Gastrocnemius medialis (tissue), 4 donors: ENCODE measurements at regions not wholly inside any gene's neighbourhood (a gene's known extent, or its start where the extent isn't known, plus 50 kb on each side); places are given as distances from the start of the nearest gene placed in this dataset.

Experiments used
- POLR2A ChIP-seq, 2 donors: fragments of 450-650 bp; IDR thresholded peaks; one replicate each; pipeline ENCODE4 v1.6.1; 2017; ENCODE audit warnings: antibody characterized with exemption in 2 of 2, mild to moderate bottlenecking in 2 of 2, moderate library complexity in 2 of 2
- TF ChIP-seq, protein P1 (sequence below), 5 experiments: fragments of 450-650 bp in 3 of 5; fragments of 200-600 bp in 2 of 5; sonication (generic) in 2 of 5; IDR thresholded peaks in 4 of 5; conservative IDR thresholded peaks in 1 of 5; 1 replicate in 4 of 5; 2 replicates in 1 of 5; pipeline ENCODE4 v1.5.1; 2016 to 2019; ENCODE audit warnings: antibody characterized with exemption in 5 of 5, mild to moderate bottlenecking in 3 of 5, moderate library complexity in 3 of 5

DNA sequence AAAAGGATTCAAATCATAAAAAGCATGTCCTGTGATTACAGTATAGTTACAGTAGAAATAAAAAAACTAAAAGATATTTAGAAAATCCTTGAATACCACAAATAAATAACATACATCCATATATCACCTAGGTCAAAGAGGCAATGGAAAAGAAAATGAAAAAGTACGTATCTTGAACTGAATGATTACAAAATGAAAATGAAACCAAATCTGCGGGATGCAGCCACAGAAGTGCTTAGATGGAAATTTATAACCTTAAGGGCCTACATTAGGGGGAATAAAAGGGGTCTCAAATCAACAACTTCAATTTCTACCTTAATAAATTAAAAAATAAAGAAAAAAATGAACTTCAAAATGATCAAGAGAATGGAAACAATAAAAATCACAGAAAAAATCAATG lies 879.0 kb upstream of the CELF2 start:
- TF ChIP-seq, protein P1, sequence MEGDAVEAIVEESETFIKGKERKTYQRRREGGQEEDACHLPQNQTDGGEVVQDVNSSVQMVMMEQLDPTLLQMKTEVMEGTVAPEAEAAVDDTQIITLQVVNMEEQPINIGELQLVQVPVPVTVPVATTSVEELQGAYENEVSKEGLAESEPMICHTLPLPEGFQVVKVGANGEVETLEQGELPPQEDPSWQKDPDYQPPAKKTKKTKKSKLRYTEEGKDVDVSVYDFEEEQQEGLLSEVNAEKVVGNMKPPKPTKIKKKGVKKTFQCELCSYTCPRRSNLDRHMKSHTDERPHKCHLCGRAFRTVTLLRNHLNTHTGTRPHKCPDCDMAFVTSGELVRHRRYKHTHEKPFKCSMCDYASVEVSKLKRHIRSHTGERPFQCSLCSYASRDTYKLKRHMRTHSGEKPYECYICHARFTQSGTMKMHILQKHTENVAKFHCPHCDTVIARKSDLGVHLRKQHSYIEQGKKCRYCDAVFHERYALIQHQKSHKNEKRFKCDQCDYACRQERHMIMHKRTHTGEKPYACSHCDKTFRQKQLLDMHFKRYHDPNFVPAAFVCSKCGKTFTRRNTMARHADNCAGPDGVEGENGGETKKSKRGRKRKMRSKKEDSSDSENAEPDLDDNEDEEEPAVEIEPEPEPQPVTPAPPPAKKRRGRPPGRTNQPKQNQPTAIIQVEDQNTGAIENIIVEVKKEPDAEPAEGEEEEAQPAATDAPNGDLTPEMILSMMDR (IDR thresholded peaks at IDR 0.05 in 4 of 5, conservative IDR thresholded peaks at IDR 0.05 in 1 of 5): no peak
- no peak for TF ChIP-seq POLR2A (IDR thresholded peaks at IDR 0.05)
